ENCODE measurements at regions not wholly inside any gene's neighbourhood (a gene's known extent, or its start where the extent isn't known, plus 50 kb on each side); places are given as distances from the start of the nearest gene placed in this dataset.

- no peak for DNase-seq
Observed at GRCh38 chr7:52877240-52877639, 158.2 kb upstream of the POM121L12 start.

GRCh38 chr7:52876402-52876801 lies 159.0 kb upstream of the POM121L12 start:
- no peak for DNase-seq

GRCh38 chr7:52863652-52864051 lies 171.8 kb upstream of the POM121L12 start:
- no peak for DNase-seq

GRCh38 chr7:52862321-52862720 lies 173.1 kb upstream of the POM121L12 start:
- DNase-seq: no peak

- DNase-seq: no peak
Observed at GRCh38 chr7:52857367-52857766, 178.1 kb upstream of the POM121L12 start.

- DNase-seq: no peak
Observed at GRCh38 chr7:52854681-52855080, 180.8 kb upstream of the POM121L12 start.

GRCh38 chr7:52851547-52851946 lies 183.9 kb upstream of the POM121L12 start:
- DNase-seq: no peak

- no peak for DNase-seq
Observed at GRCh38 chr7:52843436-52843835, 192.0 kb upstream of the POM121L12 start.

- no peak for DNase-seq
Observed at GRCh38 chr7:52842202-52842900, 193.1 kb upstream of the POM121L12 start.

GRCh38 chr7:52838981-52839411 lies 196.4 kb upstream of the POM121L12 start:
- no peak for DNase-seq

GRCh38 chr7:52831321-52831720 lies 204.1 kb upstream of the POM121L12 start:
- no peak for DNase-seq

GRCh38 chr7:52830801-52831200 lies 204.6 kb upstream of the POM121L12 start:
- DNase-seq: no peak

- no peak for DNase-seq
Observed at GRCh38 chr7:52826515-52827265, 208.7 kb upstream of the POM121L12 start.

GRCh38 chr7:52825611-52826010 lies 209.8 kb upstream of the POM121L12 start:
- no peak for DNase-seq

GRCh38 chr7:52811537-52811936 lies 223.9 kb upstream of the POM121L12 start:
- no peak for DNase-seq

- no peak for DNase-seq
Observed at GRCh38 chr7:52799817-52800216, 235.6 kb upstream of the POM121L12 start.

GRCh38 chr7:52797801-52798200 lies 237.6 kb upstream of the POM121L12 start:
- no peak for DNase-seq

- DNase-seq: no peak
Observed at GRCh38 chr7:52794621-52795020, 240.8 kb upstream of the POM121L12 start.

- DNase-seq: no peak
Observed at GRCh38 chr7:52791176-52791700, 244.2 kb upstream of the POM121L12 start.

GRCh38 chr7:52786174-52786573 lies 249.3 kb upstream of the POM121L12 start:
- no peak for DNase-seq

- no peak for DNase-seq
Observed at GRCh38 chr7:52782348-52782747, 253.1 kb upstream of the POM121L12 start.

GRCh38 chr7:52781250-52781649 lies 254.2 kb upstream of the POM121L12 start:
- no peak for DNase-seq

- no peak for DNase-seq
Observed at GRCh38 chr7:52779004-52779403, 256.4 kb upstream of the POM121L12 start.

Data from CD4-positive, alpha-beta T cell treated with Interleukin-17A for 1 hour (primary cell).